M059J (cell line): ENCODE measurements at regions not wholly inside any gene's neighbourhood (a gene's known extent, or its start where the extent isn't known, plus 50 kb on each side); places are given as distances from the start of the nearest gene placed in this dataset.

Experiments used
- DNase-seq: peaks from one replicate; pipeline ENCODE4 v3.0.0-alpha.2; 2012; ENCODE audit warnings: low read depth

DNA sequence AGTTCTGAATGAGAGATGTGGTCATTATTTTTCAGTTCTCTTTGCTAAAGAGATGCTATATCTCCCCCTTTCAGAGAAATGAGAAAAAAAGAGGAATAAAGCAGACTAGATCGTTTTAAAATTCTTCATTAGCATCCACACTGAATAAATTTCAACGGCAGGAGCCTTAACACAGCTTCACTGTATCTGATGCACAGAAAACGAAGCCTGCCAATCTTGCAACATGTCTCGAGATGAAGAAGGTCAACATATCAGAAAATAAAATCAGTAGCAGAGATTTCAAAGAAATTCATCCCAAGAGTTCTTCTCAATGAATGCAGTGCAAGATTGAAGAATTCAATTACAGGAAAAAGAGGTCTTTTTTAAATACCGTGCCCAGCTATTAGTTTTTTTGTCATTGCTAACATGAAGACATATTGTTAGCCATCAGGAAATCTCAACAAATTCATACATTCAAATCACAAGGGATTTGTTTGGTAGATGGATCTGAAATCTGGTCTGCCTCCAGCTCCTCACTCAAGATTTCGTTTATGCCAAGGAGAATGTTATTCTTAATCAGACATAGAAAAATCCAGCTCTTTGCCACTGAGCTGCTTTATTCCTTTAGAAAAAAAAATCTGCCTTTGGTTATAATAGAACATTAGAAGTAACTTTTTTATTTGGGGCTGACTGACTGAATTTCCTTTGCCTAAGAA lies 76.4 kb upstream of the DAB1 start:
- no peak for DNase-seq

DNA sequence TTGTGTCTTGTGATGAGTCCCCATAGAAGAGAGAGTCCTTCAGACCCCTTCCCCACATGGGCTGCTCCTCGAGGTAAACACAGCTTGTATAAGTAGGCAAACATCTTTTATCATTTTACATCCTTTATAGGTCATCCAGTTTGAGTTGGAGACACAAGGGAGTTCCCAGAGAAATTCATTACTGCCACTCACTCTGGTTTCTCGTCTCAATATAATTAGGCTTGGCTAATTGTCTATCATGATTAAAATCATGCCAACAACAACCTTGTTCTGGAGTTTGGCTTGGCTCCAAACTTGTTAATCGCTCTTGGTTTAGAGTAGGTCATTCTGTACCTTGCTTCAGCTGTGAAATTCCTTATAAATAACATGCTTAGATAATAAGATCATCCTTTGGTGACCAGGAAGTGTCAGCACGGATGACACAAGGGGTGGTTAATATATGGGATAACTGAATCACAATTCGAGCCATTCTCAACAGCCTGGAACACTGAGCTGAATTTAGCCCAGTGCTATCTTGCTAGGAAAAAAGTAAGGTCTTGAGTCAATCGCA lies 70.7 kb upstream of the DAB1 start:
- peak; percentile 17 for DNase-seq

DNA sequence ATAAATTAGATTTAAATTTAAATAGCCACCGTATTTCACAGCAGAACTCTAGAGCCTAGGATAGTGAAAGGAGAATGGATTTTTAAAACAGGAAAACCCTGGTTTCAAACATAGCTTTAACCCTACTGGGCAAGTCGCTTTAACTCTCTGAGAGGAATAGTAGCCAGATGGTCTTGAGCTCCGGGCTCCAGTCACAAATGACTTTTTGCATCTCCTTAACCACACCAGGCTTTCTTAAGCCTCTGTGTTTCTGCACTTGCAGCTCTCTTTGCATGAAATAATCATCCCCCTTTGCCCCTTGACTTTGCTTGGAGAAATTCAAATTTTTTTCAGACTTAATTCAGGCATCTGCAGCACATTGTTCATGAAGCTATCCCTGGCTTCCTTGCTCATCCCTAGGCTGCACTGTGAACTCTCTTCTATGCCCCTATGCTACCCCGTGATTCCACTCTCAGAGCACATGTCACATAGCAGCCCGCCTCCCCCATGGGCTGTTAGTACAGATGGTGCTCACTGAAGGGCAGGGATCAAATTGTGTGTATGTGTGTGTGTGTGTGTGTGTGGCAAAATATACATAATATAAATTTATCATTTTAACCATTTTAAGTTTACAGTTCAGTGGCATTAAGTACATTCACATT lies 68.8 kb upstream of the DAB1 start:
- no peak for DNase-seq

GRCh38 chr1:57489358-57490036 lies 65.6 kb upstream of the DAB1 start:
- peak; percentile 86 for DNase-seq

DNA sequence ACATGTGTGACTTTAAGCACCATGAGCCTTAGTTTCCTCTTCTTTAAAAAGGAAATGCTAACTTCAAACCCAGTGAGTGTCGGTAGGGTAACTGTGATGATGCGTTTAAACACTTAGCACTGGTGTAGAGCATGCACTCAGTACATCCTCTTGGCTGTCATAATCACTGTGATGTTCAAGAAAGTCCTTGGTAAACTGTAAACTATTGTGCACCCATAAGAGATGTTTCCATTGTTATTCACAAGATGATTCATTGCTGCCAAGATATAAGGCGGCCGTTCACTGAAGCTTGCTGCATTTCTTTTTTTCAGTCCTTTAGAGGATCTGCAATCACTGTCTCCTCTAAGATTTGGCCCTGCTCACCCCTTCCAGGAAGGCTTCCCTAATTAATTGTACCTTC lies 61.8 kb upstream of the DAB1 start:
- peak; percentile 77 for DNase-seq

GRCh38 chr1:57483954-57484353 lies 60.1 kb upstream of the DAB1 start:
- peak; percentile 52 for DNase-seq

GRCh38 chr1:57479471-57479870 lies 55.6 kb upstream of the DAB1 start:
- DNase-seq = no peak

DNA sequence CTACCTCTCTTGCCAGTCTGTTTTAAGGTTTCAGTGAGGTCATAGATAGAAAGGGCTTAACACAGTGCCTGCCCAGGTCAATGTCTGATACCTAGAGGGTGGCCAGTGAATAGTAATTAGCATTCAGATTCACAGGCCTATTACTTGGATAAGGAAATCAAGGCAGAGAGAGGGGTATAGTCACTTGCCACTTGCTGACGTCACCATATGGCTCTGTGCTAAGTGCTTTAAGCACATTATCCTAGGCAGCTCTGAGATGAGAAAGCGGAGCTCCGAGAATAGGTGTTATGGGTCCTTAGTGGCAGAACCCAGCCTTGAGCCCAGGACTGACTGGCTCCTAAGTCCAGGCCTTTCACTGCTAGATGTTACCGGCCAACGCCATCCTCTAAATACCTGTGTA lies 51.5 kb upstream of the DAB1 start:
- DNase-seq = no peak

DNA sequence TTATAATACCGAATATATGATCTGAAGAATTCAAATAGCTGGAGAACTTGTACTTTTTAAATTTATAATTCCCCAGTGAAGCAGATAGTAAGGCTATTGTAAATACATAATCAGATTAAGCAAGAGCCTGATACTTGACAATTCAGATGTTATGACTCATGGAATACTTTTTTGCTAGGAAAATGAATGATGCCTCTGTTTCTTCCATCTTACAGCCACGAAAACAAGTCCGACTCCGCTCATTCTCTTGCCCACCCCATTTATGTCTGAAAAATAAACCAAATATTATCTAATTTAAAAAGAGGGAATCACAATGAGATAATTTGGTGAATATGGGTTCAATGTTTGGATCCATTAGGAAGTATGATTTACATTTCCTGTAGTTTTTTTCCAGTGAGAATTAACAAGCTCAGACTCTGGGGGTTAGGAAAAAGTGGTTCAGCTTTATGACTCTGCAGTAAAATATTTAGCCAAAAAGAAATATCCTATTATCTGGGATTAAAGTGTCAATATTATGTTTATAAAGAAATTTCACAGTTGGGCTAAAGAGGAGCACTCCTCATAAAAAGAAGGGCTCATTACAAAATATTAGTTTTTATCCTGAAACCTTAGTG lies 50.4 kb upstream of the DAB1 start:
- peak; percentile 37 for DNase-seq
